Stimulated activated CD4-positive, alpha-beta T cell treated with anti-CD3 and anti-CD28 coated beads, Interleukin-1b, Interleukin-23, amount 100 ng/mL, for 1 hour (primary cell): ENCODE measurements at regions not wholly inside any gene's neighbourhood (a gene's known extent, or its start where the extent isn't known, plus 50 kb on each side); places are given as distances from the start of the nearest gene placed in this dataset.
"Not testable (repeated sequence)": the region's sequence is repeated elsewhere in the genome, so short reads cannot be mapped to it uniquely, and the experiment has no call there.

Experiments
- DNase-seq, 2 donors: peaks; one replicate each; pipeline ENCODE4 v3.0.0-alpha.2; 2020; ENCODE audit warnings: low read depth in 2 of 2

GRCh38 chr3:153268564-153269279 is 106.7 kb downstream of the RAP2B start:
- DNase-seq = no peak

- no peak for DNase-seq
Measured at GRCh38 chr3:153269730-153270129, 107.7 kb downstream of the RAP2B start.

- DNase-seq = no peak
Measured at GRCh38 chr3:153273217-153273616, 111.2 kb downstream of the RAP2B start.

GRCh38 chr3:153273767-153274435 is 111.9 kb downstream of the RAP2B start:
- no peak for DNase-seq

- DNase-seq = no peak
Measured at GRCh38 chr3:153274561-153274960, 112.5 kb downstream of the RAP2B start.

- DNase-seq = no peak
Measured at GRCh38 chr3:153275514-153275913, 113.5 kb downstream of the RAP2B start.

- DNase-seq = no peak
Measured at GRCh38 chr3:153277029-153277428, 115.0 kb downstream of the RAP2B start.

- not testable (repeated sequence) for DNase-seq
Measured at GRCh38 chr3:153281236-153281997, 119.4 kb downstream of the RAP2B start.

- DNase-seq = no peak
Measured at GRCh38 chr3:153282355-153282754, 120.3 kb downstream of the RAP2B start.

GRCh38 chr3:153284282-153284938 is 122.4 kb downstream of the RAP2B start:
- no peak for DNase-seq

GRCh38 chr3:153285194-153285641 is 123.2 kb downstream of the RAP2B start:
- DNase-seq = no peak

GRCh38 chr3:153285982-153286381 is 124.0 kb downstream of the RAP2B start:
- DNase-seq = no peak

- no peak for DNase-seq
Measured at GRCh38 chr3:153287017-153287416, 125.0 kb downstream of the RAP2B start.

GRCh38 chr3:153289334-153289808 is 127.3 kb downstream of the RAP2B start:
- no peak for DNase-seq

GRCh38 chr3:153290268-153291015 is 128.4 kb downstream of the RAP2B start:
- no peak for DNase-seq

GRCh38 chr3:153291059-153291685 is 129.1 kb downstream of the RAP2B start:
- DNase-seq = no peak

GRCh38 chr3:153293265-153293664 is 131.2 kb downstream of the RAP2B start:
- DNase-seq = no peak

GRCh38 chr3:153295901-153296300 is 133.9 kb downstream of the RAP2B start:
- no peak for DNase-seq

GRCh38 chr3:153305189-153305588 is 143.2 kb downstream of the RAP2B start:
- DNase-seq = no peak

- no peak for DNase-seq
Measured at GRCh38 chr3:153311541-153311940, 149.5 kb downstream of the RAP2B start.
